Nephron progenitor cell (in vitro differentiated cells): ENCODE measurements at regions not wholly inside any gene's neighbourhood (a gene's known extent, or its start where the extent isn't known, plus 50 kb on each side); places are given as distances from the start of the nearest gene placed in this dataset.

Experiments
- DNase-seq: peaks from one replicate; pipeline ENCODE4 v3.0.0; 2021
- H3K27ac Mint-ChIP-seq: 2 replicates; pipeline ENCODE4 v1.8.0; 2021; ENCODE audit warnings: mild to moderate bottlenecking, moderate library complexity, mixed read lengths
- H3K27me3 Mint-ChIP-seq: 2 replicates; pipeline ENCODE4 v1.8.0; 2021; ENCODE audit warnings: mild to moderate bottlenecking, low read depth, mixed read lengths; ENCODE audit not compliant: poor library complexity
- H3K36me3 Mint-ChIP-seq: 2 replicates; pipeline ENCODE4 v1.8.0; 2021; ENCODE audit warnings: low read depth, mixed read lengths
- H3K4me1 Mint-ChIP-seq: 2 replicates; pipeline ENCODE4 v1.8.0; 2021; ENCODE audit warnings: mixed read lengths
- H3K4me3 Mint-ChIP-seq: 2 replicates; pipeline ENCODE4 v1.8.0; 2021; ENCODE audit warnings: mild to moderate bottlenecking, moderate library complexity, mixed read lengths
- H3K9me3 Mint-ChIP-seq: 2 replicates; pipeline ENCODE4 v1.8.0; 2021; ENCODE audit warnings: mild to moderate bottlenecking, moderate library complexity, mixed read lengths
- CTCF ChIP-seq: fragments of 200-600 bp; sonication (generic); IDR thresholded peaks from 2 replicates; pipeline ENCODE4 v1.5.0; 2021; ENCODE audit warnings: antibody characterized with exemption

GRCh38 chr5:158483281-158483860, 616.3 kb downstream of the EBF1 start:
- H3K9me3 Mint-ChIP-seq, result peaks cover 9% of the 10 kb centered on the region
- DNase-seq, result no peak
- no peak overlapping the region for H3K4me3 Mint-ChIP-seq
- peaks cover 8% of the 10 kb centered on the region for H3K36me3 Mint-ChIP-seq
- peak overlapping the region; percentile 31 for H3K27ac Mint-ChIP-seq
- H3K27me3 Mint-ChIP-seq, result peaks cover 13% of the 10 kb centered on the region
- H3K4me1 Mint-ChIP-seq, result peaks cover 41% of the 10 kb centered on the region
- no peak for TF ChIP-seq CTCF

- Mint-ChIP-seq H3K4me1 (peaks cover 41% of the 10 kb centered on the region), H3K27ac (no peak overlapping the region), H3K27me3 (peaks cover 19% of the 10 kb centered on the region), H3K36me3 (peaks cover 8% of the 10 kb centered on the region), H3K9me3 (peaks cover 9% of the 10 kb centered on the region), H3K4me3 (no peak overlapping the region)
- no peak for DNase-seq
- no peak for TF ChIP-seq CTCF
These were observed 617.6 kb downstream of the EBF1 start for GRCh38 chr5:158482125-158482524.

- H3K4me1 Mint-ChIP-seq, result peaks cover 24% of the 10 kb centered on the region
- no peak overlapping the region for H3K4me3 Mint-ChIP-seq
- H3K36me3 Mint-ChIP-seq, result no peaks in the 10 kb centered on the region
- H3K27ac Mint-ChIP-seq, result no peak overlapping the region
- DNase-seq, result no peak
- peaks cover 24% of the 10 kb centered on the region for H3K27me3 Mint-ChIP-seq
- H3K9me3 Mint-ChIP-seq, result no peaks in the 10 kb centered on the region
- no peak for TF ChIP-seq CTCF
These were observed 619.2 kb upstream of the CLINT1 start for GRCh38 chr5:158478139-158478538.

GRCh38 chr5:158477214-158477613, 618.3 kb upstream of the CLINT1 start:
- Mint-ChIP-seq H3K36me3 (no peaks in the 10 kb centered on the region), H3K4me1 (peaks cover 19% of the 10 kb centered on the region), H3K4me3 (no peak overlapping the region), H3K9me3 (no peaks in the 10 kb centered on the region), H3K27me3 (peaks cover 24% of the 10 kb centered on the region), H3K27ac (no peak overlapping the region)
- no peak for DNase-seq
- no peak for TF ChIP-seq CTCF

GRCh38 chr5:158473016-158473635, 614.2 kb upstream of the CLINT1 start:
- H3K27me3 Mint-ChIP-seq, result peaks cover 23% of the 10 kb centered on the region
- peak overlapping the region; percentile 37 for H3K27ac Mint-ChIP-seq
- TF ChIP-seq CTCF, result no peak
- H3K4me1 Mint-ChIP-seq, result peaks cover 21% of the 10 kb centered on the region
- no peak overlapping the region for H3K4me3 Mint-ChIP-seq
- DNase-seq, result no peak
- H3K36me3 Mint-ChIP-seq, result peaks cover 5% of the 10 kb centered on the region
- peaks cover 9% of the 10 kb centered on the region for H3K9me3 Mint-ChIP-seq

- Mint-ChIP-seq H3K4me1 (peaks cover 21% of the 10 kb centered on the region), H3K27me3 (peaks cover 24% of the 10 kb centered on the region), H3K27ac (no peak overlapping the region), H3K4me3 (no peak overlapping the region), H3K36me3 (peaks cover 5% of the 10 kb centered on the region), H3K9me3 (peaks cover 9% of the 10 kb centered on the region)
- no peak for DNase-seq
- TF ChIP-seq CTCF, result no peak
These were observed 612.6 kb upstream of the CLINT1 start for GRCh38 chr5:158471535-158471924.
